GM06990 (cell line): ENCODE measurements at regions not wholly inside any gene's neighbourhood (a gene's known extent, or its start where the extent isn't known, plus 50 kb on each side); places are given as distances from the start of the nearest gene placed in this dataset.

Source experiments
- DNase-seq: peaks from one replicate; pipeline ENCODE4 v3.0.0-alpha.2; 2011; ENCODE audit not compliant: insufficient read length; ENCODE audit errors: extremely low read depth
- H3K27me3 ChIP-seq: replicated peaks from 2 replicates; pipeline ENCODE4 v1.6.0; 2011; ENCODE audit warnings: low read length; ENCODE audit not compliant: control insufficient read depth, insufficient read depth
- H3K36me3 ChIP-seq: 2 replicates; pipeline ENCODE4 v1.5.1; 2011; ENCODE audit warnings: low read length; ENCODE audit not compliant: control insufficient read depth, insufficient read depth
- H3K4me3 ChIP-seq: replicated peaks from 2 replicates; pipeline ENCODE4 v1.5.1; 2011; ENCODE audit warnings: low read depth, mild to moderate bottlenecking, control low read depth, low read length
- CTCF ChIP-seq: IDR thresholded peaks from 2 replicates; pipeline ENCODE4 v1.5.1; 2011; ENCODE audit warnings: low read length, control low read depth, mild to moderate bottlenecking, inconsistent platforms; ENCODE audit not compliant: insufficient read depth, poor library complexity, severe bottlenecking

GRCh38 chr18:27250471-27250870, 65.4 kb upstream of the CHST9 start:
- no peak overlapping the region for H3K4me3 ChIP-seq
- H3K27me3 ChIP-seq: no peaks in the 10 kb centered on the region
- no peak for DNase-seq
- no peak for TF ChIP-seq CTCF
- H3K36me3 ChIP-seq: no peaks in the 10 kb centered on the region

- no peaks in the 10 kb centered on the region for H3K36me3 ChIP-seq
- no peak overlapping the region for H3K4me3 ChIP-seq
- no peaks in the 10 kb centered on the region for H3K27me3 ChIP-seq
- TF ChIP-seq CTCF: no peak
- DNase-seq: no peak
These were observed 64.8 kb upstream of the CHST9 start for GRCh38 chr18:27249933-27250332.

- no peak overlapping the region for H3K4me3 ChIP-seq
- H3K27me3 ChIP-seq: no peaks in the 10 kb centered on the region
- DNase-seq: no peak
- no peaks in the 10 kb centered on the region for H3K36me3 ChIP-seq
- TF ChIP-seq CTCF: no peak
These were observed 59.2 kb upstream of the CHST9 start for GRCh38 chr18:27244259-27244658.

- H3K27me3 ChIP-seq: no peaks in the 10 kb centered on the region
- TF ChIP-seq CTCF: no peak
- no peak overlapping the region for H3K4me3 ChIP-seq
- no peak for DNase-seq
- H3K36me3 ChIP-seq: no peaks in the 10 kb centered on the region
These were observed 57.4 kb upstream of the CHST9 start for GRCh38 chr18:27242392-27243047.

- no peaks in the 10 kb centered on the region for H3K27me3 ChIP-seq
- H3K4me3 ChIP-seq: no peak overlapping the region
- H3K36me3 ChIP-seq: no peaks in the 10 kb centered on the region
- no peak for DNase-seq
- TF ChIP-seq CTCF: no peak
These were observed 55.3 kb upstream of the CHST9 start for GRCh38 chr18:27240383-27240782.

GRCh38 chr18:27239669-27240068, 54.6 kb upstream of the CHST9 start:
- DNase-seq: no peak
- H3K4me3 ChIP-seq: no peak overlapping the region
- no peak for TF ChIP-seq CTCF
- no peaks in the 10 kb centered on the region for H3K36me3 ChIP-seq
- no peaks in the 10 kb centered on the region for H3K27me3 ChIP-seq
